H1 (cell line): ENCODE measurements at regions not wholly inside any gene's neighbourhood (a gene's known extent, or its start where the extent isn't known, plus 50 kb on each side); places are given as distances from the start of the nearest gene placed in this dataset.

Experiments
- ASH2L ChIP-seq: fragments of 200-600, 300-600 bp; sonication (generic); IDR thresholded peaks from one replicate; pipeline ENCODE4 v1.7.1; 2017; ENCODE audit warnings: low read length

GRCh38 chr18:64259871-64260270 lies 111.0 kb upstream of the LINC00305 start (continued):
- TF ChIP-seq ASH2L, result no peak
